ENCODE measurements at regions not wholly inside any gene's neighbourhood (a gene's known extent, or its start where the extent isn't known, plus 50 kb on each side); places are given as distances from the start of the nearest gene placed in this dataset.

DNA sequence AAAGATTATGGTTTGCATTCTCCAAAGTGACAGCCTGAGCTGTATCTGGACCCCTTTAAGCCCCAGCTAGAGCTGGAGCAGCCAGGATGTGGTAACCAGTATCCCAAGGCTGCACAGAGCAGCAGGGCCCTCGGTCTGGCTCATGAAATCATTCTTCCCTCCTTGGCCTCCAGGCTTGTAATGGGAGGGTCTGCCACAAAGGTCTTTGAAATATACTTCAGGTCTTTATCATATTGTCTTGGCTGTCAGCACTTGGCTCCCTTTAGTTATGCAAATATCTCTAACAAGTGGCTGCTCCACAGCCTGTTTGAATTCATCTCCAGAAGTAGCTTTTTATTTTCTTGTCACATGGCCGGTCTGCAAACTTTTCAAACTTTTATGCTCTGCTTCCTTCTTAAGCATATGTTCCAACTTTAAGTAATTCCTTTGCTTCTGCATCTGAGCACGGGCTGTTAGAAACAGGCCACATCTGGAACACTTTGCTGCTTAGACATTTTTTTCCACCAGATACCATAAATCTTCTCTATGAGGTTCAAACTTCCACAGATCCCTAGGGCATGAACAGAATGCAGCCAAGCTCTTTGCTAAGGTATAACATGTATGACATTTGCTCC, 663.4 kb upstream of the MIS18BP1 start:
- Histone ChIP-seq H2AK5ac (ENCODE audit: low read depth, low read length) (no peak overlapping the region), H3K79me1 (ENCODE audit: low read depth in 1 of 2, low read length in 2 of 2) (no peaks in the 10 kb centered on the region), H3K14ac (replicated peaks; ENCODE audit: low read depth, low read length) (no peak overlapping the region), H3K4me1 (ENCODE audit: control insufficient read depth, insufficient read depth, low read length) (no peaks in the 10 kb centered on the region), H2BK20ac (ENCODE audit: low read depth, low read length) (no peak overlapping the region), H3K27ac (ENCODE audit: insufficient read depth, low read length) (no peak overlapping the region), H2BK15ac (ENCODE audit: low read depth, low read length) (no peak overlapping the region), H2BK120ac (ENCODE audit: low read depth, low read length) (no peak overlapping the region), H3K23ac (ENCODE audit: low read depth, low read length) (no peak overlapping the region), H2AFZ (replicated peaks; ENCODE audit: low read length, poor library complexity) (no peak overlapping the region), H3K4me3 (ENCODE audit: insufficient read depth, low read depth, low read length) (no peak overlapping the region), H3K9ac (ENCODE audit: low read depth, low read length) (no peak overlapping the region), H2AK9ac (replicated peaks; ENCODE audit: low read depth, low read length, poor library complexity) (no peak overlapping the region), H4K91ac (ENCODE audit: insufficient read depth, low read depth, low read length) (no peak overlapping the region), H4K8ac (ENCODE audit: low read depth in 2 of 2, low read length in 2 of 2) (no peak overlapping the region), H3K27me3 (ENCODE audit: control insufficient read depth, insufficient read depth, low read length) (no peaks in the 10 kb centered on the region), H3K4ac (ENCODE audit: low read depth, low read length) (no peak overlapping the region), H3K18ac (ENCODE audit: low read depth, low read length) (no peak overlapping the region), H4K5ac (ENCODE audit: low read depth, low read length) (no peak overlapping the region), H3K36me3 (ENCODE audit: control insufficient read depth, insufficient read depth, low read length) (no peaks in the 10 kb centered on the region), H3K4me2 (ENCODE audit: low read depth, low read length) (no peak overlapping the region), H3K9me1 (ENCODE audit: insufficient read depth, low read length) (no peaks in the 10 kb centered on the region), H4K20me1 (ENCODE audit: insufficient read depth, low read length) (no peaks in the 10 kb centered on the region), H3K9me3 (ENCODE audit: control insufficient read depth, insufficient read depth, low read length) (peaks cover 11% of the 10 kb centered on the region), H2BK5ac (ENCODE audit: low read depth, low read length, poor library complexity, severe bottlenecking) (no peak overlapping the region), H3K56ac (ENCODE audit: extremely low read depth, insufficient read depth, low read length) (no peak overlapping the region)
- DNase-seq, result no peak
- TF ChIP-seq BHLHE40 (IDR thresholded peaks at IDR 0.05; ENCODE audit: low read depth, low read length), result no peak
- 11% methylated on average over 1 of the region's 3 CpGs; no CpG with 5 or more reads in 1 of the 2 experiments for WGBS, 2 experiments (ENCODE audit: extremely low coverage in 2 of 2, insufficient read length in 1 of 2)
- no peak for ATAC-seq (ENCODE audit: low read depth)
- no TSS peak for BruUV-seq (replicated peaks)
- POLR2A ChIA-PET (ENCODE audit: unreplicated experiment), result no interaction called here
- intact Hi-C loops (cut with micrococcal nuclease) (no loop called here), in situ Hi-C loops (cut with MboI; ENCODE audit: low sequenced_read_pairs) (no loop called here), dilution Hi-C loops (cut with HindIII; ENCODE audit: low sequenced_read_pairs, unreplicated experiment) (no loop called here)
- CTCF ChIA-PET, result no interaction called here
